ENCODE measurements at regions not wholly inside any gene's neighbourhood (a gene's known extent, or its start where the extent isn't known, plus 50 kb on each side); places are given as distances from the start of the nearest gene placed in this dataset.

- H4K20me1 ChIP-seq (ENCODE audit: insufficient read depth, low read length, poor library complexity, severe bottlenecking), result no peaks in the 10 kb centered on the region
- H3K36me3 ChIP-seq (ENCODE audit: insufficient read depth, low read length), result no peaks in the 10 kb centered on the region
- H3K4me2 ChIP-seq (ENCODE audit: low read depth, low read length, poor library complexity, severe bottlenecking), result no peak overlapping the region
- H3K9me2 ChIP-seq (replicated peaks; ENCODE audit: low read depth, low read length), result no peaks in the 10 kb centered on the region
- no peak overlapping the region for H2AFZ ChIP-seq (ENCODE audit: low read length)
- no peaks in the 10 kb centered on the region for H3F3A ChIP-seq (ENCODE audit: low read depth)
- no peak overlapping the region for H3K9ac ChIP-seq (ENCODE audit: low read depth, low read length, poor library complexity, severe bottlenecking)
- no peaks in the 10 kb centered on the region for H3K79me2 ChIP-seq (ENCODE audit: insufficient read depth, low read length)
- no peaks in the 10 kb centered on the region for H3K27me3 ChIP-seq (ENCODE audit: insufficient read depth, low read length, poor library complexity, severe bottlenecking)
- H3K4me3 ChIP-seq (ENCODE audit: low read length, poor library complexity, severe bottlenecking), result no peak overlapping the region
- H3K9me3 ChIP-seq (ENCODE audit: insufficient read depth, low read depth, low read length), result no peaks in the 10 kb centered on the region
- TF ChIP-seq CTCF (conservative IDR thresholded peaks at IDR 0.05; ENCODE audit: low read length) (no peak), EZH2phosphoT487 (IDR thresholded peaks at IDR 0.05; ENCODE audit: borderline replicate concordance) (no peak)
- H3K4me1 ChIP-seq (ENCODE audit: insufficient read depth, low read length, poor library complexity, severe bottlenecking), result no peaks in the 10 kb centered on the region
These were observed 245.3 kb downstream of the TFCP2L1 start for GRCh38 chr2:121039679-121040078.

- no peaks in the 10 kb centered on the region for H3K27me3 ChIP-seq (ENCODE audit: insufficient read depth, low read length, poor library complexity, severe bottlenecking)
- H3K9me2 ChIP-seq (replicated peaks; ENCODE audit: low read depth, low read length), result no peaks in the 10 kb centered on the region
- TF ChIP-seq EZH2phosphoT487 (IDR thresholded peaks at IDR 0.05; ENCODE audit: borderline replicate concordance) (no peak), CTCF (conservative IDR thresholded peaks at IDR 0.05; ENCODE audit: low read length) (no peak)
- H4K20me1 ChIP-seq (ENCODE audit: insufficient read depth, low read length, poor library complexity, severe bottlenecking), result no peaks in the 10 kb centered on the region
- no peak overlapping the region for H3K4me2 ChIP-seq (ENCODE audit: low read depth, low read length, poor library complexity, severe bottlenecking)
- no peaks in the 10 kb centered on the region for H3F3A ChIP-seq (ENCODE audit: low read depth)
- H3K9me3 ChIP-seq (ENCODE audit: insufficient read depth, low read depth, low read length), result no peaks in the 10 kb centered on the region
- no peaks in the 10 kb centered on the region for H3K36me3 ChIP-seq (ENCODE audit: insufficient read depth, low read length)
- H3K9ac ChIP-seq (ENCODE audit: low read depth, low read length, poor library complexity, severe bottlenecking), result no peak overlapping the region
- no peaks in the 10 kb centered on the region for H3K79me2 ChIP-seq (ENCODE audit: insufficient read depth, low read length)
- no peak overlapping the region for H2AFZ ChIP-seq (ENCODE audit: low read length)
- no peaks in the 10 kb centered on the region for H3K4me1 ChIP-seq (ENCODE audit: insufficient read depth, low read length, poor library complexity, severe bottlenecking)
- H3K4me3 ChIP-seq (ENCODE audit: low read length, poor library complexity, severe bottlenecking), result no peak overlapping the region
These were observed 243.5 kb downstream of the TFCP2L1 start for GRCh38 chr2:121041516-121041915.

- Histone ChIP-seq H3K9me3 (ENCODE audit: insufficient read depth, low read depth, low read length) (no peaks in the 10 kb centered on the region), H3F3A (ENCODE audit: low read depth) (no peaks in the 10 kb centered on the region), H3K36me3 (ENCODE audit: insufficient read depth, low read length) (no peaks in the 10 kb centered on the region), H2AFZ (ENCODE audit: low read length) (no peak overlapping the region), H3K4me3 (ENCODE audit: low read length, poor library complexity, severe bottlenecking) (no peak overlapping the region), H3K27me3 (ENCODE audit: insufficient read depth, low read length, poor library complexity, severe bottlenecking) (no peaks in the 10 kb centered on the region), H3K4me1 (ENCODE audit: insufficient read depth, low read length, poor library complexity, severe bottlenecking) (no peaks in the 10 kb centered on the region), H3K79me2 (ENCODE audit: insufficient read depth, low read length) (no peaks in the 10 kb centered on the region), H3K9ac (ENCODE audit: low read depth, low read length, poor library complexity, severe bottlenecking) (no peak overlapping the region), H4K20me1 (ENCODE audit: insufficient read depth, low read length, poor library complexity, severe bottlenecking) (no peaks in the 10 kb centered on the region), H3K9me2 (replicated peaks; ENCODE audit: low read depth, low read length) (no peaks in the 10 kb centered on the region), H3K4me2 (ENCODE audit: low read depth, low read length, poor library complexity, severe bottlenecking) (no peak overlapping the region)
- TF ChIP-seq EZH2phosphoT487 (IDR thresholded peaks at IDR 0.05; ENCODE audit: borderline replicate concordance), result no peak
- no peak for TF ChIP-seq CTCF (conservative IDR thresholded peaks at IDR 0.05; ENCODE audit: low read length)
These were observed 241.8 kb downstream of the TFCP2L1 start for GRCh38 chr2:121043061-121043826.
